ENCODE measurements at regions not wholly inside any gene's neighbourhood (a gene's known extent, or its start where the extent isn't known, plus 50 kb on each side); places are given as distances from the start of the nearest gene placed in this dataset.

DNA sequence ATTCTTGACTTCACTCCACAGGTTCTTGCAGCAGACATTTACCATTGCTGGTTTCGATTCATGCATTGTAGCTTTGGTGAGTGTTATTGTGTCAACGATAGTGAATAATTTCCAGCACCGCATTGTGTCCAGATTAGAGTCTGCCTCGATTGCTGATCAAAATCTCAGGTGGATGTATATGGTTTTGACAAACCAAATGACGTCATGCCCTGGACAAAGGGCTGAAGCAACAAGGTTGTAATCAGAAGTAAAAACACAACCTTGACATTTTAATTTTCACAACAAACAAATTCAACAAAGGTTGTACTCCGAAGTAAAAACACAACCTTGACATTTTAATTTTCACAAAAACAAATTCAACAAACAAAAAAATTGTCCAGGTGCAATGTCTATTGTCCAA, 81.1 kb upstream of the WWC2 start:
- Histone ChIP-seq H3K79me2 (ENCODE audit: low read depth) (no peaks in the 10 kb centered on the region), H3K4me2 (no peak overlapping the region), H3K4me1 (replicated peaks; ENCODE audit: insufficient read depth) (no peaks in the 10 kb centered on the region), H3K27ac (no peak overlapping the region), H3K4me3 (no peak overlapping the region), H3F3A (ENCODE audit: insufficient read depth, low read depth) (no peaks in the 10 kb centered on the region), H3K9me3 (ENCODE audit: insufficient read depth, low read depth) (no peaks in the 10 kb centered on the region), H2AFZ (no peak overlapping the region), H4K20me1 (ENCODE audit: insufficient read depth) (no peaks in the 10 kb centered on the region), H3K27me3 (ENCODE audit: insufficient read depth, low read depth) (peaks cover 83% of the 10 kb centered on the region), H3K36me3 (ENCODE audit: low read depth) (no peaks in the 10 kb centered on the region), H3K9me2 (ENCODE audit: insufficient read depth) (no peaks in the 10 kb centered on the region)
- POLR2A ChIA-PET (ENCODE audit: unreplicated experiment): no interaction called here
- no TSS peak for BruUV-seq (replicated peaks)
- CTCF ChIA-PET: no interaction called here
- intact Hi-C loops (cut with micrococcal nuclease; ENCODE audit: unreplicated experiment): no loop called here
- TF ChIP-seq, protein P1, sequence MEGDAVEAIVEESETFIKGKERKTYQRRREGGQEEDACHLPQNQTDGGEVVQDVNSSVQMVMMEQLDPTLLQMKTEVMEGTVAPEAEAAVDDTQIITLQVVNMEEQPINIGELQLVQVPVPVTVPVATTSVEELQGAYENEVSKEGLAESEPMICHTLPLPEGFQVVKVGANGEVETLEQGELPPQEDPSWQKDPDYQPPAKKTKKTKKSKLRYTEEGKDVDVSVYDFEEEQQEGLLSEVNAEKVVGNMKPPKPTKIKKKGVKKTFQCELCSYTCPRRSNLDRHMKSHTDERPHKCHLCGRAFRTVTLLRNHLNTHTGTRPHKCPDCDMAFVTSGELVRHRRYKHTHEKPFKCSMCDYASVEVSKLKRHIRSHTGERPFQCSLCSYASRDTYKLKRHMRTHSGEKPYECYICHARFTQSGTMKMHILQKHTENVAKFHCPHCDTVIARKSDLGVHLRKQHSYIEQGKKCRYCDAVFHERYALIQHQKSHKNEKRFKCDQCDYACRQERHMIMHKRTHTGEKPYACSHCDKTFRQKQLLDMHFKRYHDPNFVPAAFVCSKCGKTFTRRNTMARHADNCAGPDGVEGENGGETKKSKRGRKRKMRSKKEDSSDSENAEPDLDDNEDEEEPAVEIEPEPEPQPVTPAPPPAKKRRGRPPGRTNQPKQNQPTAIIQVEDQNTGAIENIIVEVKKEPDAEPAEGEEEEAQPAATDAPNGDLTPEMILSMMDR (conservative IDR thresholded peaks at IDR 0.05): no peak
- TF ChIP-seq EZH2 (IDR thresholded peaks at IDR 0.05; ENCODE audit: low read depth): no peak
- no peak for DNase-seq

DNA sequence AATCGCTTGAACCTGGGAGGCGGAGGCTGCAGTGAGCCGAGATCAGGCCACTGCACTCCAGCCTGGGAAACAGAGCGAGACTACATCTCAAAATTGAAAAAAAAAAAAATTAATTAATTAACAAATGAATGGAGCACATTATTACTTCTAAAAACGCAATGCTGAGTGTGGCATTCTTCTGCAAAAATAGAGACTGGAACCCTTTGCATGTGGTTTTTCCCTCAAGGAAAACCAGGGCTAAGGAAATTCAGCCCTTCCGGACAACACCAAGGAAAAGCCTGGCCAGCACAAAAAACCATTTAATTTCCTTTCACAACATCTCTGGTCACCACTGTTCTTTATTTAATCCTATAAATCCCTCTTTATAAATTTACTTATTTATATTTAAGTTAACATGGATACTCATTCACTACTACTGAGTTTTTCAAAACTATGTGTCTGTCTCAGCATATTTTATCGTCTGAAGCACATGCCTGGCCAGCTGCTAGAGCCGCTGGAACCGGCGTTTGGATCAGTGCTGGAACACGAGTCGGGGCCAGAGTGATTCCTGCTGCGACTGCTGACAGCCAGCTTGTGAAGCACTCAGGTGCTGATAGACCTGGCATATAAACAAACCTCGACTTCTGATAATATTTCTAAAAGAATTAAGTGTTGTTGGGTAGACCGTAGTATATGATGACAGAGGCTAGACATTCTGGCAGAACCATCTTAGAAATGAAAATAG, 84.5 kb upstream of the WWC2 start:
- no peak overlapping the region for H3K4me3 ChIP-seq
- POLR2A ChIA-PET (ENCODE audit: unreplicated experiment): no interaction called here
- H4K20me1 ChIP-seq (ENCODE audit: insufficient read depth): no peaks in the 10 kb centered on the region
- H3K4me1 ChIP-seq (replicated peaks; ENCODE audit: insufficient read depth): no peaks in the 10 kb centered on the region
- CTCF ChIA-PET: interaction anchor here (0.5 kb wide), 1 partner anchor 26 kb away, joined by 7 read pairs; no protein-coding TSS in a partner anchor
- peaks cover 85% of the 10 kb centered on the region for H3K27me3 ChIP-seq (ENCODE audit: insufficient read depth, low read depth)
- intact Hi-C loops (cut with micrococcal nuclease; ENCODE audit: unreplicated experiment): no loop called here
- H3F3A ChIP-seq (ENCODE audit: insufficient read depth, low read depth): no peaks in the 10 kb centered on the region
- H2AFZ ChIP-seq: no peak overlapping the region
- no TSS peak for BruUV-seq (replicated peaks)
- no peaks in the 10 kb centered on the region for H3K36me3 ChIP-seq (ENCODE audit: low read depth)
- no peak for DNase-seq
- H3K9me3 ChIP-seq (ENCODE audit: insufficient read depth, low read depth): no peaks in the 10 kb centered on the region
- no peaks in the 10 kb centered on the region for H3K79me2 ChIP-seq (ENCODE audit: low read depth)
- no peaks in the 10 kb centered on the region for H3K9me2 ChIP-seq (ENCODE audit: insufficient read depth)
- H3K4me2 ChIP-seq: no peak overlapping the region
- TF ChIP-seq, protein P1 (conservative IDR thresholded peaks at IDR 0.05): no peak
- TF ChIP-seq EZH2 (IDR thresholded peaks at IDR 0.05; ENCODE audit: low read depth): no peak
- no peak overlapping the region for H3K27ac ChIP-seq

DNA sequence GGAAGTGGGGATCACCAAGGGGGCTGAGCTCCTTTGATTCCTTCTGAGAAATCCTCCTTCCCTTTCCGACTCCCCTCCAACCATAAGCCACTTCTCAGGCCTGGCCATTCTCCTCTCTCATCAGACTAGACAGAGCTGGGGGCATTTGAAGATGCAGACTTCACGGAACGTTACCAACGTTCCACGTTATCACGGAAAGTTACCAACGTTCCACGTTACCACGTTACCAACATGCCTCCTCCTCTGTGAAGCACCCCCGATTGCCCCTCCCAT, 85.4 kb upstream of the WWC2 start:
- TF ChIP-seq, protein P1 (conservative IDR thresholded peaks at IDR 0.05): no peak
- TF ChIP-seq EZH2 (IDR thresholded peaks at IDR 0.05; ENCODE audit: low read depth): no peak
- H3K27ac ChIP-seq: no peak overlapping the region
- no peaks in the 10 kb centered on the region for H3K36me3 ChIP-seq (ENCODE audit: low read depth)
- intact Hi-C loops (cut with micrococcal nuclease; ENCODE audit: unreplicated experiment): no loop called here
- H3K9me3 ChIP-seq (ENCODE audit: insufficient read depth, low read depth): no peaks in the 10 kb centered on the region
- ChIA-PET CTCF (interaction anchor here (0.5 kb wide), 1 partner anchor 25 kb away, joined by 7 read pairs; no protein-coding TSS in a partner anchor), POLR2A (ENCODE audit: unreplicated experiment) (no interaction called here)
- no peaks in the 10 kb centered on the region for H4K20me1 ChIP-seq (ENCODE audit: insufficient read depth)
- H3F3A ChIP-seq (ENCODE audit: insufficient read depth, low read depth): no peaks in the 10 kb centered on the region
- H3K4me3 ChIP-seq: no peak overlapping the region
- H3K4me2 ChIP-seq: no peak overlapping the region
- no peaks in the 10 kb centered on the region for H3K9me2 ChIP-seq (ENCODE audit: insufficient read depth)
- DNase-seq: no peak
- H3K79me2 ChIP-seq (ENCODE audit: low read depth): no peaks in the 10 kb centered on the region
- H3K27me3 ChIP-seq (ENCODE audit: insufficient read depth, low read depth): peaks cover 88% of the 10 kb centered on the region
- no peaks in the 10 kb centered on the region for H3K4me1 ChIP-seq (replicated peaks; ENCODE audit: insufficient read depth)
- no peak overlapping the region for H2AFZ ChIP-seq
- no TSS peak for BruUV-seq (replicated peaks)
